H1 (cell line): ENCODE measurements at regions not wholly inside any gene's neighbourhood (a gene's known extent, or its start where the extent isn't known, plus 50 kb on each side); places are given as distances from the start of the nearest gene placed in this dataset.
"Not testable (repeated sequence)": the region's sequence is repeated elsewhere in the genome, so short reads cannot be mapped to it uniquely, and the experiment has no call there.

Source experiments
- CTCF ChIA-PET: fragments of 300-600 bp; sonication (Branson Sonifier 250); formaldehyde crosslinking; loops from one replicate; lab custom pipeline; 2021; ENCODE audit not compliant: partially characterized antibody; lab: Charles Lee
- POLR2A ChIA-PET: fragments of 300-600 bp; sonication (Branson Sonifier 250); formaldehyde crosslinking; loops from one replicate; lab custom pipeline; 2021; ENCODE audit warnings: inconsistent platforms; ENCODE audit not compliant: partially characterized antibody; lab: Charles Lee
- DNase-seq, 2 experiments: peaks; one replicate each; pipeline versions ENCODE4 v3.0.0 to v3.0.0-alpha.2; 2010 to 2022; ENCODE audit warnings: low spot score in 2 of 2, low read depth in 1 of 2, mixed read lengths in 1 of 2
- FAIRE-seq: peaks from 2 replicates; lab custom pipeline; 2011; peaks lifted over from hg19 to GRCh38; lab: Jason Lieb, UNC
- H2AFZ ChIP-seq: 2 replicates; pipeline ENCODE4 v1.8.1; 2012; ENCODE audit warnings: low read length, inconsistent platforms
- H2AK5ac ChIP-seq: 2 replicates; pipeline ENCODE4 v1.6.1; 2013; ENCODE audit warnings: low read depth, low read length
- H2BK120ac ChIP-seq: replicated peaks from 2 replicates; pipeline ENCODE3; 2013; ENCODE audit warnings: low read depth, low read length, inconsistent platforms
- H2BK12ac ChIP-seq: 2 replicates; pipeline ENCODE4 v1.6.1; 2013; ENCODE audit warnings: low read depth, low read length
- H2BK15ac ChIP-seq: 2 replicates; pipeline ENCODE4 v1.6.1; 2013; ENCODE audit warnings: low read length
- H2BK20ac ChIP-seq: 2 replicates; pipeline ENCODE4 v1.6.1; 2013; ENCODE audit warnings: low read length
- H2BK5ac ChIP-seq: 2 replicates; pipeline ENCODE4 v1.6.1; 2013; ENCODE audit warnings: low read depth, low read length
- H3K14ac ChIP-seq: 2 replicates; pipeline ENCODE4 v1.6.1; 2013; ENCODE audit warnings: inconsistent platforms; ENCODE audit not compliant: insufficient read length
- H3K18ac ChIP-seq: 2 replicates; pipeline ENCODE4 v1.6.1; 2013; ENCODE audit warnings: low read length; ENCODE audit errors: extremely low read depth
- H3K23ac ChIP-seq: 2 replicates; pipeline ENCODE4 v1.6.1; 2013; ENCODE audit warnings: inconsistent platforms; ENCODE audit not compliant: insufficient read length
- H3K23me2 ChIP-seq: 2 replicates; pipeline ENCODE4 v1.6.1; 2013; ENCODE audit warnings: low read depth, low read length
- H3K27ac ChIP-seq: 2 replicates; pipeline ENCODE4 v1.6.1; 2011; ENCODE audit warnings: low read depth, low read length, inconsistent platforms
- H3K27me3 ChIP-seq, 4 experiments: replicated peaks in 1 of 4; 1 replicate in 1 of 4; 2 replicates in 3 of 4; pipeline versions ENCODE4 v1.6.1 to v1.8.1; 2011 to 2013; ENCODE audit warnings: low read length in 3 of 4, mild to moderate bottlenecking in 3 of 4, inconsistent platforms in 2 of 4, mixed read lengths in 2 of 4, moderate library complexity in 1 of 4; ENCODE audit not compliant: control insufficient read depth in 3 of 4, insufficient read depth in 3 of 4; ENCODE audit errors: extremely low read depth in 1 of 4
- H3K36me3 ChIP-seq, 4 experiments: 2 replicates each; pipeline versions ENCODE4 v1.6.1 to v1.8.1; 2011 to 2013; ENCODE audit warnings: mild to moderate bottlenecking in 4 of 4, low read length in 3 of 4, moderate library complexity in 2 of 4, control low read depth in 1 of 4, inconsistent platforms in 1 of 4; ENCODE audit not compliant: insufficient read depth in 4 of 4, control insufficient read depth in 2 of 4
- H3K4ac ChIP-seq: replicated peaks from 2 replicates; pipeline ENCODE3; 2013; ENCODE audit warnings: low read length, low read depth, mixed read lengths, inconsistent platforms; ENCODE audit not compliant: insufficient read length
- H3K4me1 ChIP-seq, 4 experiments: replicated peaks in 1 of 4; 1 replicate in 1 of 4; 2 replicates in 3 of 4; pipeline versions ENCODE4 v1.6.1 to v1.8.1; 2011 to 2013; ENCODE audit warnings: low read length in 3 of 4, inconsistent platforms in 2 of 4, mixed read lengths in 1 of 4; ENCODE audit not compliant: insufficient read depth in 4 of 4, control insufficient read depth in 3 of 4
- H3K4me2 ChIP-seq, 2 experiments: 2 replicates each; pipeline versions ENCODE4 v1.6.1 to v1.8.1; 2011 to 2013; ENCODE audit warnings: low read depth in 2 of 2, low read length in 2 of 2, control low read depth in 1 of 2, inconsistent platforms in 1 of 2, mild to moderate bottlenecking in 1 of 2; ENCODE audit not compliant: insufficient read depth in 1 of 2
- H3K4me3 ChIP-seq, 4 experiments: fragments of 200-600, 300-600 bp in 1 of 4; sonication (generic), shearing (Covaris generic), sonication (Bioruptor Twin) in 1 of 4; 2 replicates each; pipeline versions ENCODE4 v1.5.1 to v1.8.1; 2011 to 2016; ENCODE audit warnings: low read length in 4 of 4, low read depth in 3 of 4, control low read depth in 2 of 4, inconsistent platforms in 2 of 4, mild to moderate bottlenecking in 2 of 4, mixed read lengths in 1 of 4, moderate library complexity in 1 of 4; ENCODE audit not compliant: insufficient read depth in 2 of 4; ENCODE audit errors: extremely low read depth in 1 of 4
- H3K56ac ChIP-seq: replicated peaks from 2 replicates; pipeline ENCODE3; 2013; ENCODE audit warnings: low read depth, mild to moderate bottlenecking, mixed read lengths, low read length, inconsistent platforms; ENCODE audit not compliant: insufficient read length
- H3K79me1 ChIP-seq: 2 replicates; pipeline ENCODE4 v1.6.1; 2013; ENCODE audit warnings: low read depth, low read length, control low read depth
- H3K79me2 ChIP-seq, 2 experiments: 2 replicates each; pipeline versions ENCODE4 v1.6.1 to v1.8.1; 2012 to 2013; ENCODE audit warnings: low read length in 2 of 2, mild to moderate bottlenecking in 2 of 2, inconsistent platforms in 1 of 2; ENCODE audit not compliant: insufficient read depth in 2 of 2, control insufficient read depth in 1 of 2
- H3K9ac ChIP-seq, 4 experiments: replicated peaks in 1 of 4; 1 replicate in 1 of 4; 2 replicates in 3 of 4; pipeline versions ENCODE4 v1.6.1 to v1.8.1; 2011 to 2013; ENCODE audit warnings: low read depth in 3 of 4, low read length in 3 of 4, control low read depth in 2 of 4, mild to moderate bottlenecking in 2 of 4, moderate library complexity in 2 of 4, inconsistent platforms in 1 of 4; ENCODE audit errors: extremely low read depth in 1 of 4
- H3K9me3 ChIP-seq, 2 experiments: 2 replicates each; pipeline versions ENCODE4 v1.6.1 to v1.8.1; 2012 to 2013; ENCODE audit warnings: mild to moderate bottlenecking in 2 of 2, moderate library complexity in 2 of 2, control low read depth in 1 of 2, inconsistent platforms in 1 of 2, low read depth in 1 of 2, low read length in 1 of 2, mixed read lengths in 1 of 2; ENCODE audit not compliant: insufficient read depth in 2 of 2
- H4K20me1 ChIP-seq, 2 experiments: replicated peaks in 1 of 2; 2 replicates each; pipeline versions ENCODE3 to v1.8.1; 2011 to 2013; ENCODE audit warnings: inconsistent platforms in 2 of 2, low read length in 2 of 2, mild to moderate bottlenecking in 1 of 2; ENCODE audit not compliant: insufficient read depth in 2 of 2, control insufficient read depth in 1 of 2
- H4K5ac ChIP-seq: 2 replicates; pipeline ENCODE4 v1.6.1; 2013; ENCODE audit warnings: low read length, low read depth, mixed read lengths, inconsistent platforms; ENCODE audit not compliant: insufficient read length
- H4K8ac ChIP-seq: 2 replicates; pipeline ENCODE4 v1.8.0; 2013; ENCODE audit warnings: mild to moderate bottlenecking, moderate library complexity, low read length, inconsistent platforms; ENCODE audit not compliant: insufficient read depth; ENCODE audit errors: extremely low read depth
- H4K91ac ChIP-seq: replicated peaks from 2 replicates; pipeline ENCODE3; 2013; ENCODE audit warnings: low read length, mixed read lengths, inconsistent platforms; ENCODE audit not compliant: insufficient read length
- WGBS, 2 experiments: shearing (Covaris generic) in 1 of 2; methylation state at CpG; one replicate each; pipeline versions ENCODE4 v1.1.6 to v1.1.7; 2013 to 2015; ENCODE audit warnings: low lambda C conversion rate in 2 of 2, mixed read lengths in 2 of 2, inconsistent platforms in 1 of 2, low coverage in 1 of 2, missing lambda C conversion rate in 1 of 2; ENCODE audit not compliant: insufficient replicate concordance in 2 of 2, insufficient coverage in 1 of 2, insufficient read length in 1 of 2; ENCODE audit errors: extremely low coverage in 1 of 2, missing lambda C conversion rate in 1 of 2; 5-methylcytosine and 5-hydroxymethylcytosine counted together

DNA sequence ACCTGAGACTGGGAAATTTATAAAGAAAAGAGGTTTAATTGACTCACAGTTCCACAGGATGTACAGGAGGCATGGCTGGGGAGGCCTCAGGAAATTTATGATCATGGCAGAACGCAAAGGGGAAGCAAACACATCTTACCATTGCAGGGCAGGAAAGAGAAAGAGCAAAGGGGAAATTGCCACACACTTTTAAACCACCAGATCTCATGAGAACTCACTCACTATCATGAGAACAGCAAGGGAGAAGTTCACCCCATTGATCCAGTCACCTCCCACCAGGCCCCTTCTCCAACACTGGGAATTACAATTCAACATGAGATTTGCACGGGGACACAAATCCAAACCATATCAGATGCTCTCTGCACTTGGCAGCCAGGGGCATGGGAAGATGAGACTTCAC is 592.8 kb downstream of the MATN1 start:
- H3K56ac ChIP-seq, POLR2A ChIA-PET, H2BK120ac ChIP-seq, H3K23ac ChIP-seq, H2BK5ac ChIP-seq, H3K23me2 ChIP-seq, H4K8ac ChIP-seq, H3K4me2 ChIP-seq, H2BK20ac ChIP-seq, H3K79me1 ChIP-seq, H2BK12ac ChIP-seq, H4K91ac ChIP-seq, H3K4me1 ChIP-seq, FAIRE-seq, H2AK5ac ChIP-seq, H4K20me1 ChIP-seq, H3K18ac ChIP-seq, H4K5ac ChIP-seq, H3K9ac ChIP-seq, H3K36me3 ChIP-seq, H3K9me3 ChIP-seq, H3K4me3 ChIP-seq, H2AFZ ChIP-seq, DNase-seq, H3K27me3 ChIP-seq, H3K14ac ChIP-seq, H2BK15ac ChIP-seq, H3K79me2 ChIP-seq, H3K4ac ChIP-seq, H3K27ac ChIP-seq: not testable (repeated sequence)
- 83% methylated on average over 2 of the region's 2 CpGs; no CpG with 5 or more reads in 1 of the 2 experiments for WGBS, 2 experiments
- CTCF ChIA-PET, result interaction anchor here (0.5 to 2.3 kb wide), 6 partner anchors 10 to 560 kb away, joined by 3 to 10 read pairs (median 4); no protein-coding TSS in a partner anchor
